Activated CD4-positive, alpha-beta T cell treated with anti-CD3 and anti-CD28 coated beads, Interleukin-2, amount 50 U/mL, for 4 hours (primary cell): ENCODE measurements at regions not wholly inside any gene's neighbourhood (a gene's known extent, or its start where the extent isn't known, plus 50 kb on each side); places are given as distances from the start of the nearest gene placed in this dataset.

Source experiments
- DNase-seq, 2 experiments: peaks; one replicate each; pipeline ENCODE4 v3.0.0-alpha.2; 2020

DNA sequence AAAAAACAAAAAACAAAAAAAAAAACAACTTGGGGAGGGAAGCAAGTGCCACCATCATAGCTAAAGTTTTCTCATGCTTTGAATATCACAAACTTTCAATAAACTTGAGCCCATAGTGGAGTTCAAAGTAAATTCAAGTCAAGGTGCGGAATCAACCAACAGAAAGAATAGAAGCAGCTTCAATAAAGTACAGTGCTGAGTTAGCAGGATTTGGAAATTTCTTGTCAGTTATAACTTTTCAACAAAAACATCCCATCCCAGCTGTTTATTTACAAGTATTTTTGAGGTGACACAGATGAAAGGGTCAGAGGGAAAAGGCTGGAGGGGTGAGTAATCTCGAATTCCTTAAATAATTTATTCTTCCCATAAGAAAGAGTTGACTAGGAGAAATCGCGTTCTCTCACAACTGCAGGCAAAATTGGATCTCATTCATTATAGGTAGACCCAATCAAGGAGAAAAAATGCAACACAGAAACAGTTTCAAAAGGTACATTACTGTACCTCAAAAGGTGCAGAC is 477.4 kb upstream of the RASGRP1 start:
- DNase-seq, result no peak

DNA sequence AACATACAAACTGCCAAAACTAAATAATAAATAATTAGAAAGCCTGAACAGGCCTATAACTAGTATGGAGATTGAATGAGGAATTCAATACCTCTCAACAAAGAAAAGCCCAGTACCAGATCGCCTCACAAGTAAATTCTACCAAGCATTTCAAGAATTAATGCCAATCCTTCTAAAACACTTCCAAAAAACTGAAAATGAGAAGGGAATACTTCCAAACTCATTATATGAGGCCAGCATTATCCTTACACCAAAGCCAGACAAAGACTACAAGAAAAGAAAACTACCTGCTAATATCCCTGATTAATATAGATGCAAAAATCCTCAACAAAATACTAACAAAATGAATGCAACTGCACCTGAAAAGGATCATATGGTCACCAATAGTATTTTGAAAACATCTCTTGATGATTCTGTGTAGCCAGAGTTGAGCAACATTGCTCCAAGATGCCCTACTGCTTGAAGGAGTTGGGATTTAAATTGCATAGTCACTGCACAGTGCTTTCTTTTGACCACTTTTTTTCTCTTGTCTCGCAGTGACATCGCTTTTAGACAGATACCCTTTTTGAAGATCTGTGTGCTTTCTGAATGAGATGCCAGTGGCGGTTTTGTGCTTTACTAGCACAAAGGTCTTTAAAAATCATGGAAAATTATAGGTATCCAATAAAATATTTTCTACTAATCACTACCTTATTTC is 487.2 kb upstream of the RASGRP1 start:
- DNase-seq, result no peak

DNA sequence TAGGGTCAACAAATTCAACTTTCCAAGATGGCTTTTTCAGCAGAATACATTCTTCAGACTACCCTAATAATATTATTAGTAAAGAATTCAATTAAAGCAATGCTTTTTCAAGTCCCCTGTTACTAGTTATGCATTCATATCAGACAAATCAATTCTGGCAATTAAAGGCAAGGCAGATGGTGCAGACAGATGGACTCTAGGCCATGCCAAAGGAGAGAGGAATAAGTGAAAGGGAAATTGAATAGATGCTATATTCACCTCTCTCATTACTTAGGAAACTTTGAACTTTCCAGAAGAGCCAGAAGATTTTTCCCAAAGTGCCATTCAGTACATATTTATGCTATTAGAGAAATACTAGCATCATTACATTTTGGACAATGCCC is 487.7 kb upstream of the RASGRP1 start:
- no peak for DNase-seq

DNA sequence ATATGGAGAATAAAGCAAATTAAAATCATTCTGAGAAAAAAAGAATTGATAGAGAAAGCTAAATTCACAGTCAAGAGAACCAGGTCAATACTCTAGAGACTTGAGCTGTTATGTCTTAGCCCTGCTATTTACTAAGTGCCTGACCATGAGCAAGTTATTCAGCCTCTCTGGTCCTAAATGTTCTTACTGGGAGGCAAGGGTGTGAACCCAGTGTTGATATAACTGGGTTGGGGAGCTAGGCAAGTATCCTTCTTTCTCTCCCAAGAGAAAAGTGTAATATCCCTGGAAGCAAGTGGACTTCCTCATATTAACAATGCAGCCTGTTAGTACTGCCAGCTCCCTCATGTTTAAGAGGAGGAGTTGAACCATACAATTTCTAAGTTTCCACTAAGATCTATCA is 488.9 kb upstream of the RASGRP1 start:
- DNase-seq, result no peak

DNA sequence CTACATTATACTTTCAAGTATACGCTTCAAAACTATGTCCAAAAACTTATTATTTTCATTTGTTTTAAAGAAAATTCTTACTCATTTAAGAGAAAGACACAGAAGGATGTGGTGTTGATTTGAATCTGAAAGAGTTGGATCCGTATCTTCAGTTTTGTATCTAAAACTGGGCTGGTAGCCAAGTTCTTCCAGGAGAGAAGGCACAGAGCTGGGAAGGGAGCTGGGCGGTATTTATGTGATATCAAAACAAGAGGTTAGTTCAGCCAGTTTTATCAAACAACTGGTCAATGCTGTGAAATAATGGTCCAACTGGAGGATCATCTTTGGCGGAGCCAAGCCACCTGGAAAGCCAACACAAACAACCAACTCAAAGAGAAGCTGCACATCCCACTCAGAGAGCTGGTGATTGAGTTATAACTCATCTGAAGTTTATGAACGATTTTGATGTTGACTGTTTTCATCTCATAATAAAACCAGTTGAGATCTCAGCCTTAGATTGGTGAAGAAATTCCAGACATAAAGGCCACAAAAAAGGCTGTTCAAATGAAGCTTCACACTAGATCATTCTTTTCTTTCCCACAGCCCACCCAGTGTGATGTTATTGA is 489.6 kb upstream of the RASGRP1 start:
- DNase-seq, result no peak

DNA sequence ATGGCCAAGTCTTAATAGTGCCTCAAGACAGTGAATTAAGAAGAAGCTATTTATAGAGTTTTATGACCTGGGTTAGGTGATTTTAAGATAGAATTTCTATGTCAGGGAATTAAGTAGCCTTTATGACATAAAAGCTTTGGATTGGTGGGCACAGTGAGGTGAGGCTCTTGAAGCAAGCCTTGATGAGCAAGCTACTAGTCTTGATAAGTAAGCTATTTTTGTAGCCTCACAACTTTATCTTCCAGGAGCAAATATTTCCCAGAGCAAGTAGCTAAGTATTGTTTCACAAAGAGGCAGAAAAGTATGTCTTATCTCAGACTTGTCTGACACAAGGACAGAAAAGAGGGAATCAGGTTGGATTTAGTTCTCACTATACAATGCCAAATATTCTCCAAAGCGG is 491.7 kb upstream of the RASGRP1 start:
- no peak for DNase-seq

DNA sequence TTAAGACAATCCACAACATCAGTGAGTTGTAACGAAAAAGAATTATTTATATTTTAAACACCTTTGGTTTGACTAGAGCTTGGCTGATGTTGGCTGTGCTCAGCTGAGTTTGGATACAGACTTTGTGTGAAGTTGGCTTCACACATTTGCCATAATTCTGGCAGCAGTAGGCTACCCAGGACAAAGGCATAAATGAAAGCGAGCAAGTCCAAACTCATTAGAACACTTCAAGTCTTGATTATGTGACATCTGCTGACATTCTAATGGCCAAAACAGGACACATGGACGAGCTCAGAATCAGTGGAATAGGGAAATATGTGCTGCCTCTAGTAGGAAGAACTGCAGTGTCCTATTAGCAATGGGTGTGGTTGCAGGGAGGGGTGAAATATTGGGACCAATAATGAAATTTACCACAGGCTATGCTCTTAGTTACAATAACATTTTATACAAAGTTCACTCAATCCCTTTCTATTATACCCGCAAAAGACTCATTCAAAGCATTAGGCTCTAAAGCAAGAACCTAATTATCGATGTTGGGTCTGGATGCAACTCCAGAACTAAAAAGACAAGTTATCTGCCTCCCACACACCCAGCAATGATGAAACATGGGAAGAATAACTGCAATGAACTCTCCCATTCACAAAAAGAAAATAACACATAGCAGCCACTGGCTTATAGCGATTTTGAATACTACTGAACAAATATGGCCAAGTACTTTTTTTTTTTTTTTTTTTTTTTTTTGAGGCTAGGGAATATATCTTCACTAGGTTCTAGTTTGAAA is 493.9 kb upstream of the RASGRP1 start:
- DNase-seq, result no peak

DNA sequence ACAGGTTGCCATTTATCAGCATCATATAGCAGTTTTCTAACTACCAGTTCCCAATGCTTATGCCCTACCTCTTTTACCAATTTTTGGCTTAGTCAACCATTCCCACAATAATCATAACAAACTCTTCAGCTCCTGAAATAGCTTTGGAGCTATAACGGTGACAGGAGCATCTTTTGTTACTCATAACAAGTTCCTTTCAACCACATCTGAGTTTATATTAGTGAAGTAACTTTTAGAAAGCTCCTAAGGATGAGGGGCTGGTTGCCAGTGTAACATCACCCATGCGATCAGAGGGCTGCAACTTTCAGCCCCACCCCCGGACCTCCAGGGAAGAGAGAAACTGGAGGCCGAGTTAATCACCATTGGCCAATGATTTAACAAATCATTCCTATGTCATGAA is 495.3 kb upstream of the RASGRP1 start:
- DNase-seq, result no peak

DNA sequence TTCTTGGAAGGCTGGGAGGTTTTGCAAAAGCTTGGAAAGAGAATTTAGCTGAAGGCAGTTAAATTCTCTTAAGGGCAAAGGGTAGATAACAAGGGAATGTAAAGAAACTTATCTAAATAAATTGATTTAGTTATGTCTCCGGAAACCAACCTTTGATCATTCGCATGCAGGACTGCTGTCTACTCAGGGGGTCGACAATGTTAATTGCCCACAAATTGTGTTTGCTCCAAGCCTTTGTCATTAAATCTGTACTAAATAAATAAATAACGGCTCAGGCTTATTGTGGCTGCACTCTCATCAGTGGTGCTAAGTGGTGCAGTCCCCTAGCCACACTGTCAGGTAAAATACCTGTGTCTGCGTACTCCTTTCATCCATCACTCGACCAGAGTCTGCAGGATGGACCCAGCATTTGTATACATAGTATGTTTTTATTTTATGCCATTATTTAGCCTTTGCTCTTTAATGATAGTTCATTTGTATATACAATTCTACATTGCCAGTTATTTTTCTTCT is 497.4 kb upstream of the RASGRP1 start:
- DNase-seq, result no peak

DNA sequence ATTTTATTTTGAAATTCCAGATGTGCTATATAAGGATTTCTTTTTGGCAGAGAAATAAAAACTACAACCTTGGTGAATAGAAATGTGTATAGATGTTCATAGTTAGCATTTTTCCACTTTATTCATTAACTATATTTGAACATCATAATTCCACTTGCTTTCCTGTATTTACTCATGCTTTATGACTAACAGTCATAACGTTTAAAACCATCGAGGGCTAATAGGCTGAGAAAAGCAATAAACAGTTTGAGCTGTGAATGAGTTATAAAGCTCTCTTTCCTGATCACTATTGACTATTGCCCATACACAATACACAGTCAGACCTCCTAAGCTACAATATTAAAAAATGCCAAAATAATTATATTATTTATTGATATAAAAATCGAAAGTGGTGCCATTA is 502.1 kb upstream of the RASGRP1 start:
- no peak for DNase-seq

DNA sequence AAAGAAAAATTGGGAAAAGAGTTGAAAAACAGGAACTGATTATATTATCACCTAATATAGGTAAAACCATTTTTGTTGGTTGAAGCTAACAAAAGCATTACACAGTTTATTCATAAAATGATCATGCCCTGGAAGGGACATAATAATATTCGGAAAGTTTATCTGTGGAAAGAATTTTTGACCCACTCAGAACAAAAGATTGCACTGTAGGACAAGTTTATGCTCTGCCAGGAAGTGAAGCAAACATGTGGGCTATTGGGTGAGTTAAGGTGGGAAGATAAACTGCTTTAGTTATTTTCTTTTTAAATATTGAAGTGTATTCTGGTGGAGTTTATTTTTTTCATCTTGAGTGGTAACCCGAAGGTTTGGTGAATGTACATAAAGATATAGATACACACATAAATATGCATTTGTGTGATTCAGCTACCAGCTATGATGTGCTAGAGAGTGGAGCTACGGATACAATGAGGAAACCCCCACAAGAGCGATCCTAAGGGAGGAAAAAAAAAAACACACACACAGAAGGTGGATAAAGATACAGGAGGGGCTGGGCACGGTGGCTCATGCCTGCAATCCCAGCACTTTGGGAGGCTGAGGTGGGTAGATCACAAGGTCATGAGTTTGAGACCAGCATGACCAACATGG is 506.4 kb upstream of the THBS1 start:
- no peak for DNase-seq

DNA sequence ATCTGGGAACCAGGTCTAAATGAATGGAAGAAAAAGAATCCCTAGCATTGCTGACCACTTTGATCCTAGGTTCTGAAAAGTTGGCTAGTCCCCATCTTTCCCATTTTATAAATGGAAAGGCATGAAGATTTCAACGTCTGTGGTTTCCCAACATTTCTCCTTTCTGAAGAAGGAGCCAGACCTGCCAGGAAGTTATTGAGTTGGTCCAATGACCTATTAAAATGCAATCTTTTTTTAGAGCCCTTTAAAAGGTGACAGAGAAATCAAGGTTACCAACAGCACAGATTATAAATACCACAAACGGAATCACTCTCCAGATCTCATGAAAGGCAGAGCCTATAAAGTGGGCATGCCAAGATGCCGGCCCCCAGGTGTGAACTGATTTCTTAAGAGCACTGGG is 505.6 kb upstream of the THBS1 start:
- no peak for DNase-seq

DNA sequence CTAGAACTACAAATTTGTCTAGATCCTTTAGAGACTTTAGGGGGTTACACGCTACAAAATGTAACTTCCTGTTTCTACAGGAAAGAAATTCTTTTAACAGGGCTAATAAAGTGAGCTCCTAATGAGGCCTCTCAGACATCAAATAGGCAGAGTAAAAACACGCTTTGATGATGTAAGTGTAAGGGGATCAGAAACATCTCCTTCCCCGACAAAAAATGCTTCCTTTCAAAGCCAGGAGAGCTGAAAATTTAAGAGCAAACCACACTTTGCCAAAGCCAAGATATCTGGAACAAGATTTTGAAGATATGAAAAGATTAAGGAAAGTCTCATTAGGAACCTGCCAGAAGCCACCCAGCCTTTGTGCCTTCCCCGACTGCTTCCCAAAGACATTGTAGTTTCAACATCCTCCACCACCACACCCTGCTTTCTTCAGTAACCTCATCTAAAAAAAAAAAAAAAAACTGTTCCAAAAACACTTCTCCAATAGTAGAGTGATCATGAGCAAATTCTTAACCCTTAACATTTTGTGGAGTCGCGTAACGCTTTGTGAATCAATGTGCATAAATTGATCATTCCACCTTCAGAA is 505.0 kb upstream of the THBS1 start:
- no peak for DNase-seq

DNA sequence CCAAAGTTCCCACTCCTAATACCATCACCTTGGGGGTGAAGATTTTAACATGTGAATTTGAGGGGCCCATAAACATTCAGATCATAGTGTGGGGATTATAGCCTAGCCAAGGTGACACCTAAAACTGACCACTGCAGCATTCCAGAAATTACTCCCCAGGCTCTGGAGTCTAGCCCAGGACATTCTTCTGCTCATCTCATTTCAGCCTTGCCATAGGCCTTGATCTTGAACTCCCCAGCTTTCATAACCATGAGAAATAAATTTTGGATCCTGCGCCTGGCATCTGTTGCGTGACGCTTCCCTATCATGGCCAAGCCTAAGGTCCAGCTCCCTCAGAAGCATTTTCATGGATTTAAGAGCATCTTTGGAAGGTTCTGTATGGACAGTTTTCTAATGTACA is 502.9 kb upstream of the THBS1 start:
- no peak for DNase-seq

DNA sequence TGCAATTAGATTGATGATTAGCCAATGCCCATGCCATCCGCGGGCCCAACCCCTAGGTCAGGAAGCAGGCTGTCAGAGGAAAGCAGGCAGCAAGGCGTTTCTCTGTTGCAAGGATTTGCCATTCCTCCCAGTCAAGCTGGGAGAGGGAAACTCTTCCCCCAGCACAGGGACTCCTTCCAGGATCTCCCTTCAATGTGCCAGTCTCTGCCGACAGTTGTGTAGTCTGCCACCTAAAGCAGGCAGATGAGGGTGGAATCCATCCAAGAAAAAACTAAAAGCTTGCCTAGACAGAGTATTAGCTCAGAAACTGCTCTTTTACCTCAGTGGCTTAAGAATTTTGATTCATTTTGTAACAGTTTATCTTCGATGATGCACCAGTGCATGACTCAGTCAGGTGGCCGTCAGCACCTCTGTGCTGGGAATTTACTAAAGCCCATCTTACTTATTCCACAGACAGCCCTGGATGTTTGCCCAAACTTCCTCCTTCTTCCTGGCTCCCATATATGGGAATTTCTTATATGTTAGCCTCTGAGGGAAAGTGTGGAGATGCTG is 501.5 kb upstream of the THBS1 start:
- no peak for DNase-seq

DNA sequence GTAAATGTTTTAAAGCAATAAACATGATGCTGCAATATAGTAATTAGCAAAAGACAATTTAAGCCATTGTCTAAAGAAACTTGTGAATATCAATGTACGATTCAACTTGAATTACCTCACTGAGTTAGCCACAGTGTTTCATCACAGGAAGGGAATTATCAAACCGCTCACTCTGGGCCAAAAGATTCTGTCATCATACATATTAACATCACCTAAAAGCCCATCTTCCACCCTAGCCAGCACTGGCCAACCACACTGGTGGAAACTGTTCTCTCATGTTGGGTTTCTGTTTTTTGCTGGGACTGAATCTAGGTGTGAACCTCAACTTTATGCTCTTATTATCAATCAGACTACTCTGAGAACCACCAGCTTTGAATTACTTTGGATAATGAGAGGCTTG is 497.7 kb upstream of the THBS1 start:
- no peak for DNase-seq

DNA sequence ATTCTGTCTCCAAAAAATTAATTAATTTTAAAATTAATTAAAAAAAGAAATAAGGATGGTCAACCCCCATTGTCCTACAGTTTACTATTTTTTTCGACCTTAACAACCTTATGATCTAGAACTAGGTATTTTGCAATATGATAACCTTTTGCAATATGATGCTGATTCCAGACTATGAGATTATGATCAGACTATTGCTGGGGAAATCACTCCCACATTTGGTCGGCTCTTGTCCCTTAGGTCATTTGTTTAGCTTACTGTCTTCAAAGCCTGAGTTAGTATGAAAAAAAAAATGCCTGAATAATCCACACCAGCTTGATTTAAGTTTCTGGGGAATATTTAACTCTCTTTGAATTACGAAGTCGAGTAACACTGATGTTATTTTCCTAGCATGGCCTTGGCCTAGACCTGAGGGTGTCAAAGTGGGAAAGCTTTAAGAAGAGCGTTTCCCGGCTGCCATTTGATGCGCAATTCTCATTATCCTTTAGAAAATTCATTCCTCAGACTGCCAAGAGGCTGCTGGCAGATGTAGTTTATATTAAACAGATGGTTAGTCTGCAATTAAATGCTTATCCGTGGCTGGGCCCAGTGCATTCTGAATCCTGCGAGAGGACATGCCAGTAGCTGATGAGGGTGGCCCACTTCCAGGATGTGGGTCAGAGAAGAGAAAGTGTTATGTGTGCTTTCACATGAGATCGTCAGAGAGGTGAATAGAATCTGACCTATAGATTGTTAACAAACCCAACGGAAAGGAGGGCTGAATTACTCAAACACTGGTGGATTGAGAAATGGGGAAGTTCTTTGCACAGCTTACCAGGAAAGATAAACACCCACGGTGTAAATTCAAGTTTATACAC is 496.0 kb upstream of the THBS1 start:
- no peak for DNase-seq

DNA sequence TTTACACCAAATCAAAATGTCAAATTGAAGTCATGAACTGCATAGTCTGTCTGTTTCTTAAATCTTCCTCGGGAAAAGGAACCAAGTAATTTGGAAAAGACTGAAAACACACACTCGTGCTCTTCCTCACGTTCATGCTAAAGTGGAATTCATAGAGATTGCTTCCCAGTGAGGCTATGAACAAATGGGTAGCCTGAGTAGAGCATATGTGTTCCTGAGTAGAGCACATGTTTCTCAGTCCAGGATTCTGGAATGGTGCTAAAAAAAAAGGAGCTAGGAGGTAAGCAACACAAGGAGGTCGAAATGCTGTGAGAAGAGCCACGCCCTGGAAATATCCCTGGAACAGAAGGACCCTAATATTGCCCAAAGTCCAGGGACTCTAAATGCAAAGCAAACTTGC is 494.2 kb upstream of the THBS1 start:
- DNase-seq, result no peak

DNA sequence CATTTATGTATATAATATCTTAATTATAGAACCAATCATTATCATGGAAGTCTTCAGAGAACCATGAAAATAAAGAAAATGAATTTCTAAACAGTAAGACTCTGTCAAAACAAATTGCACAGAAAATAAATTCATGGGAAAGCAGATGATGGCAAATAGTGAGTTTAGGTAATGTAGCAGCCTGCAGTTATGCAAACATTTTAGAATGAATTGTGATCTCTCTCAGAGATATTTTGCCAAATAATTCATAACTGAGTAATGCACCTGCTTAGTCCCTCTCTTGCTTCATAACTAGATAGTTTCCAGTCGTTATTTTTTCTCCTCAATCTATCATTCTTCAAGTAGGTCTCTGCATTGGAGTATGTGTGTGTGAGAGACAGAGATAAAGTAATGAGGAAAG is 492.7 kb upstream of the THBS1 start:
- no peak for DNase-seq

DNA sequence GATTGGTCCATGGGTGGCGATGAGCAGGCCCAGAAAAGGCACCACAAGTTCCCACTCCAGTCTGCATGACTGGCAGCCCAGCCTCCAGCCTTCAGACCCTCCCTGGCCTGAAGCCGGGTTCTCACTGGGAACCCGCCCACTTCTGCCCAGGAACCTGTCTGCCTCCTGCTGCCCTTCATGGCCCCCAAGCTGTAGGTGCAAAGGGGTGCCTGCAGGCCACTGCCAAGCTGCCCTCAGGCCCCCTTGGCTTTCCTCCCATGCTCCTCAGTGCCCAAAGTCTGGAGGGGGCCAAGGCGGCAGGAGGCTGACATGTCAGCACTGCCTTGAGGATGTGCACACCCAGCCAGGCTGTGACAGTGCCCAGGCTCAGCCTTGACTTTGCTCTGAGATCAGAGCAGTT is 488.5 kb upstream of the THBS1 start:
- no peak for DNase-seq

DNA sequence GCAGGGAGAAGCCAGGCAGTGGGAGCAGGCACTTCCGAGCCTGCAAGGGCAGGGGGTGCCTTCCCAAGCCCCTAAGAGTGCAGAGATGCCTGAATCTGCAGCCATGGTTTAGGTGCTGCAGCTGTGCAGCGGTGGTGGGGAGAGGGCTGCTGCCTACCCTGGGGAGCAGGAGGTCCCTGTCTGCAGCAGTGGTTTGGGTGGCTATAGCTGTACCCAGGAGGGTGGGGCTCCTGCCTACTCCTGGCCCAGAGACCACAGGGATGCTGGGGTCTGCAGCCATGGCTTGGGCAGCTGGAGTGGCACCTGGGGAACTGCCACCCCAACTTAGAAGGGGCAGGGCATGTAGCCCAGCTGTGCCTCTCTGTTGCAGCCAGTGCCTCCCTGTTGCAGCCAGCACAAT is 488.1 kb upstream of the THBS1 start:
- DNase-seq, result no peak

DNA sequence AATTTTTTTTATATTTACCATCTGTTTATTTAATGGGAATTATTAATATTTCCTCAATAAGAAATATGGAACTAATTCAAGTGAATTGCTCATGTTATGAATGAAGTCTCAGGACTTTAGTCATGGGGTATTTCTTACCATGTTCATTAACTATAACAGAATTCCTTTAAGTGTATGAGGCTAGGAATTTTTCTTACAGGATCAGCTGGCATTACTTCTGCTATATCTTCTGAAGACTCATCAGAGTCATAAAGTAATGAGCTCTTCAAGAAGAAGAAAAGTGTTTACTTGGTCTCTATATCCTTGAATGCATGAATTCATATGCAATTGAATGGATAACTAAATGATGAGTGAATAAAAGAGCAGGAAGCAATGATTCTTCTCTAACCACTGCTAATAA is 486.8 kb upstream of the THBS1 start:
- no peak for DNase-seq
